BLaER1 treated with 17β-estradiol and CSF1 and Interleukin-3, amounts not matched to agents 10 nM and 100 nM (cell line): ENCODE measurements at regions not wholly inside any gene's neighbourhood (a gene's known extent, or its start where the extent isn't known, plus 50 kb on each side); places are given as distances from the start of the nearest gene placed in this dataset.

Experiments used
- H3K27ac ChIP-seq, 11 experiments: shearing (Covaris generic); formaldehyde crosslinking; 2 replicates each; pipeline ENCODE4 v1.8.1; 2022
- H3K27me3 ChIP-seq, 11 experiments: shearing (Covaris generic); formaldehyde crosslinking; 2 replicates each; pipeline ENCODE4 v1.8.1; 2022
- H3K36me3 ChIP-seq, 11 experiments: shearing (Covaris generic); formaldehyde crosslinking; 2 replicates each; pipeline ENCODE4 v1.8.1; 2022
- H3K4me1 ChIP-seq, 10 experiments: shearing (Covaris generic); formaldehyde crosslinking; 2 replicates each; pipeline ENCODE4 v1.8.1; 2022
- H3K4me2 ChIP-seq, 11 experiments: shearing (Covaris generic); formaldehyde crosslinking; 2 replicates each; pipeline ENCODE4 v1.8.1; 2022
- H3K4me3 ChIP-seq, 10 experiments: shearing (Covaris generic); formaldehyde crosslinking; 2 replicates each; pipeline ENCODE4 v1.8.1; 2022
- H3K9ac ChIP-seq, 11 experiments: shearing (Covaris generic); formaldehyde crosslinking; 2 replicates each; pipeline ENCODE4 v1.8.1; 2022
- H3K9me3 ChIP-seq, 11 experiments: shearing (Covaris generic); formaldehyde crosslinking; replicated peaks in 1 of 11; 2 replicates each; pipeline ENCODE4 v1.8.1; 2022
- H4K20me1 ChIP-seq, 11 experiments: shearing (Covaris generic); formaldehyde crosslinking; 2 replicates each; pipeline ENCODE4 v1.8.1; 2022
- Cebpa-rat ChIP-seq, 11 experiments: shearing (Covaris generic); IDR thresholded peaks; 2 replicates each; pipeline ENCODE4 v1.8.1; 2022

DNA sequence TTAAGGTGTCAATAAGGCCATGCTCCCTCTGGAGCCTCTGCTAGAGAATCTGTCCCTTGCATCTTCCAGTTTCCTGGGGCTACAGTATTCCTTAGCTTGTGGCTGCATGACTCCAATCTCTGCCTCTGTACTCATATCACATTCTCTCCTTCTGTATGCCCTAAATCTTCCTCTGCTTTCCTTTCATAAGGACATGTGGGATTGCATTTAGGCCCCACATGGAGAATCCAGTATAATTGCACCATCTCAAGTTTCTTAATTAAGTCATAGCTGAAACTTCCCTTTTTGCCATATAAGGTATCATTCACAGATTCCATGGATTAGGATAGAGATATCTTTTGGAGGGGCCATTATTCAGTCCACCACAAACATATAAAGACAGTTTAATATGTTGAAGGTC is 409.8 kb upstream of the TMCO5A start:
- Histone ChIP-seq H3K4me2 (no peak overlapping the region), H3K9ac (no peak overlapping the region), H4K20me1 (no peaks in the 10 kb centered on the region), H3K27me3 (no peaks in the 10 kb centered on the region), H3K4me1 (peaks cover 3 to 17% (median 10%) of the 10 kb centered on the region in 10 experiments; a peak in 13 of 20 replicates), H3K27ac (no peak overlapping the region), H3K9me3 (peaks cover 0 to 16% (median 0%) of the 10 kb centered on the region in 11 experiments; a peak in 4 of 22 replicates), H3K36me3 (no peaks in the 10 kb centered on the region), H3K4me3 (no peak overlapping the region)
- no peak for TF ChIP-seq Cebpa-rat (IDR thresholded peaks at IDR 0.05)

DNA sequence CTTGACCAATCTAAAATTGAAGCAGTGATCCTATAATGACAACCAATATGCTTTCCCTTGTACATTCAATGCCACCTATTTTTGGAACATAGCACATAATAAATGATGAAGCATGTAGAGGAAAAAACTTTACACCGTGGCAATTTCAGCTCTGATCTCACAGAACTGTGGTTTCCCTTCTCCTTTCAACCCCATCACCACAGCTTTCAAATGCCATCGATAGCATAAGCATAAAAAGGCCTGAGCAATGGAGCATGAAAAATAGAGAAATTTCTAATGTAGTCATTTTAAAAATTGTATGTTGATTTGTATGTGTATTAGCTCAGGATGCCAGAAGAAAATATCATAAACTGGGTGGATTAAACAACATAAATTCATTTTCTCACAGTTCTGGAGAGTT is 406.0 kb upstream of the TMCO5A start:
- no peak overlapping the region for H3K27ac ChIP-seq
- no peaks in the 10 kb centered on the region for H3K36me3 ChIP-seq
- no peak overlapping the region for H3K9ac ChIP-seq
- peaks cover 3 to 17% (median 10%) of the 10 kb centered on the region in 10 experiments; a peak in 13 of 20 replicates for H3K4me1 ChIP-seq
- TF ChIP-seq Cebpa-rat (IDR thresholded peaks at IDR 0.05) = no peak
- H4K20me1 ChIP-seq = no peaks in the 10 kb centered on the region
- H3K27me3 ChIP-seq = no peaks in the 10 kb centered on the region
- H3K9me3 ChIP-seq = peaks cover 0 to under 1% (median 0%) of the 10 kb centered on the region in 11 experiments; a peak in 1 of 22 replicates
- H3K4me2 ChIP-seq = peak overlapping the region in 8 of 11 experiments; percentile 17 to 59 (median 42); a peak in 14 of 22 replicates
- no peak overlapping the region for H3K4me3 ChIP-seq

DNA sequence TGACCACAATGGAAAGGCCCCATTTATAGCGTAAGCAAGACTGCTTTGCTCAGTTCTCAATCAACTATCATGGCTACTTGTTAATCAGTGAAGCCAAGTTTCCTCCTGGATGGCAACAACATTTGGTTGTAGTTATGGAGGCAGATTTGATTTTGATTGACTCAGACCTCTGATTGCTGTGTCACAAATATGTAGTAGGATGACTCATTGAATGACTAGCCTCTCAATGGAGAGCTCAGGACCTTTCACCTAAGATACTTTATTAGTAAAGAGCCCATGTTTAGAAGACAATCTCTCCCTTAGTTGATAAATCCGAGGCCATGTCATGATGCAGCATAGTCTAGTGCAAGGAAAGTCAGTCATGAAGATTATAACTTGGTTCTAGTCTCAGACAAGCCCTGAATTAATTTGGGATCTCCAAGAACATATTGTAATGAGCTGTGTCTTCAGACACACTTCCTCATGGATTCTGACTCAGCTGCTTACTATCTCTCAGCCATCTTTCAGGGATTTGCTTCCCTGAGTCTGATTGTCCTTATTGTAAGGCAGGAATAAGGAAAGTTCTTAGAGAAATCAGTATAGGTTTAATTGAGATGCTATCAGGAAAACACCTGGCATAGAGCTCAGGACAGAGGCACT is 397.4 kb upstream of the TMCO5A start:
- H3K9ac ChIP-seq = no peak overlapping the region

DNA sequence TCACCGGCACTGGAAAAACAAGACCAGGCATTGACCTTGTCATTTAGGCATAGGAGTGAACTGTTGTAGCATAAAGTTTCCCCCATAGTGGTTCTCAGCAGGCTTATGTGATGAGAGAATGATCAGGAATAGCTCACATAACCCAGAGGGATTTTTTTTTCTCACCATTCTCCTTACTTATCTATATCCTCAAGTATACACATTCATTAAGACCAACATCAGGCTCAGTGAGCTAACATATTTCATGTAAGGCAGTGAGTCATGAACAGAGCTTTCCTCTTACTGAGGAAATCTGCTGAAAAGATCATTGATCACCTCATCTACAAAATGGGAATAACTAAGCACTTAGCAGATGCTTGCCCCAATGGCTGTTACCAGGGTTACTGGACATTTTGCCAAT is 396.6 kb upstream of the TMCO5A start:
- Histone ChIP-seq H3K36me3 (no peaks in the 10 kb centered on the region), H3K4me3 (no peak overlapping the region), H3K4me2 (no peak overlapping the region), H3K27ac (no peak overlapping the region), H3K9ac (no peak overlapping the region), H4K20me1 (no peaks in the 10 kb centered on the region), H3K27me3 (no peaks in the 10 kb centered on the region), H3K4me1 (no peaks in the 10 kb centered on the region), H3K9me3 (no peaks in the 10 kb centered on the region)
- no peak for TF ChIP-seq Cebpa-rat (IDR thresholded peaks at IDR 0.05)

More for the DNA sequence above, 397.4 kb upstream of the TMCO5A start:
- Histone ChIP-seq H3K4me1 (no peaks in the 10 kb centered on the region), H3K9me3 (no peaks in the 10 kb centered on the region), H3K4me3 (no peak overlapping the region), H3K27ac (no peak overlapping the region), H3K36me3 (no peaks in the 10 kb centered on the region), H3K27me3 (no peaks in the 10 kb centered on the region), H4K20me1 (no peaks in the 10 kb centered on the region), H3K4me2 (no peak overlapping the region)
- no peak for TF ChIP-seq Cebpa-rat (IDR thresholded peaks at IDR 0.05)

DNA sequence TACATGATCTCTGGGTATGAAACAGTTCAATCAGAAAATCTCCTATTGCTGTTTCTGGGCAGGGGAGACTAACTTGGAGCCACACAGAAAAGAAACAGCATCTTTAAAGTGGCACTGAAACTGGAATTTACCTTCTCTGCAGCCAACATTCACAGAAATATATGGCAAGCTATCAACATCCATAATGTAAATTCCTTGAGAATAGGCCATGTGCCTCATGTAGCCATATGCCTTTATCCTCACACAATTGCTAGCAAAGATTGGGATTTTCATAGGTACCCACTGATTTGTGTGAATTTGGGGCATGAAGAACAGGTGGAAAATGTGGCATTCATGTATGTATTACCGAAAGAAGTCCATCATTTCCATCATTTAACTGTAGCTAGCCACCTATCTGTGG is 386.3 kb upstream of the TMCO5A start:
- Histone ChIP-seq H3K36me3 (no peaks in the 10 kb centered on the region), H3K9me3 (peaks cover 7 to 12% (median 11%) of the 10 kb centered on the region in 11 experiments; a peak in 12 of 22 replicates), H3K4me2 (no peak overlapping the region), H3K27me3 (no peaks in the 10 kb centered on the region), H3K9ac (no peak overlapping the region), H3K4me1 (no peaks in the 10 kb centered on the region), H3K27ac (no peak overlapping the region), H4K20me1 (no peaks in the 10 kb centered on the region), H3K4me3 (no peak overlapping the region)
- no peak for TF ChIP-seq Cebpa-rat (IDR thresholded peaks at IDR 0.05)

DNA sequence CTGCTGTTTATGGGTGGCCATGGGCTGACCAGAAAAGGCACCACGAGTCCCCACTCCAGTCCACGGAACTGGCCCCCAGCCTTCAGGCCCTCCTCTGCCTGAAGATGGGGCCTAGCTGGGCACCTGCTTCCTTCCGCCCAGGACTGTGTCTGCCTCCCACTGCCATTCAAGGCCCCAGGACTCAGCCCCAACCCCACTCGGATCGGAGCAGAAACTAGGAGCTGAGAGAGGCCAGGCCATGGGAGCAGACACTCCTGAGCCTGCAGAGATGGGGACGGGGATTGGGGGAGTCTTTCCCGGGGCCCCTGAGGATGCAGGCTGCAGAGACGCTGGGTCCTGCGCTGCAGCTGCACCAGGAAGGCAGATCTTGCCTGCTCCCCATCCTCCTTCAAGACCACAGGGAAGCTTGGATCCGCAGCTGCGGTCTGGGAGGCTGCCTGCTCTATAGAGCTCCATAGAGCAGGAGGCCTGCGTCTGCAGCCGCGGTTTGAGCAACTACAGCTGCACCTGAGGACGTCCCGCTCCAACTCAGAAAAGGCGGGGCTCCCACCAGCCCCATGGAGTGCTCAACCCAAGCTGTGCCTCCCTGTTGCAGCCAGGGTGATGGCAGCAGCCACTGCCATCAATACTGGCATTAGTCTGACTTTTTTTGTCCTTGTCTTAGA is 383.9 kb upstream of the TMCO5A start:
- Histone ChIP-seq H3K9ac (no peak overlapping the region), H3K27me3 (no peaks in the 10 kb centered on the region), H3K27ac (no peak overlapping the region), H3K4me3 (no peak overlapping the region), H3K36me3 (no peaks in the 10 kb centered on the region), H4K20me1 (no peaks in the 10 kb centered on the region), H3K9me3 (peaks cover 7 to 12% (median 11%) of the 10 kb centered on the region in 11 experiments; a peak in 12 of 22 replicates), H3K4me2 (no peak overlapping the region), H3K4me1 (no peaks in the 10 kb centered on the region)
- no peak for TF ChIP-seq Cebpa-rat (IDR thresholded peaks at IDR 0.05)

DNA sequence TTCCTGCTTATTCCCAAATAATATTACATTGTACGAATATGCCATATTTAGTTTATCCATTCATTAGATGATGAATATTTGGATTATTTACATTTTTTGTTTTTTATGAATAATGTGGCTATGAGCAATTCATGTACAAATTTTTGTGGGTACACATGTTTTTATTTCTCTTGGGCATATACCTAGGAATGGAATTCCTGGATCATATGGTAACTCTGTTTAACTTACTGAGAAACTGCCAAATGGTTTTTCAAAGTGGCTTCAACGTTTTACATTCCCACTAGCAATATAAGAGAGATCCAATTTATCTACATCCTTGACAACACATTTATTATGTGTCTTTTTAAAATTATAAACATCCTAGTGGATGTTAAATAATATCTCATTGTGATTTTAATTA is 362.0 kb upstream of the TMCO5A start:
- Histone ChIP-seq H3K4me2 (no peak overlapping the region), H3K27ac (no peak overlapping the region), H3K9ac (no peak overlapping the region), H4K20me1 (no peaks in the 10 kb centered on the region), H3K36me3 (no peaks in the 10 kb centered on the region), H3K27me3 (no peaks in the 10 kb centered on the region), H3K4me1 (no peaks in the 10 kb centered on the region), H3K4me3 (no peak overlapping the region), H3K9me3 (no peaks in the 10 kb centered on the region)
- no peak for TF ChIP-seq Cebpa-rat (IDR thresholded peaks at IDR 0.05)

DNA sequence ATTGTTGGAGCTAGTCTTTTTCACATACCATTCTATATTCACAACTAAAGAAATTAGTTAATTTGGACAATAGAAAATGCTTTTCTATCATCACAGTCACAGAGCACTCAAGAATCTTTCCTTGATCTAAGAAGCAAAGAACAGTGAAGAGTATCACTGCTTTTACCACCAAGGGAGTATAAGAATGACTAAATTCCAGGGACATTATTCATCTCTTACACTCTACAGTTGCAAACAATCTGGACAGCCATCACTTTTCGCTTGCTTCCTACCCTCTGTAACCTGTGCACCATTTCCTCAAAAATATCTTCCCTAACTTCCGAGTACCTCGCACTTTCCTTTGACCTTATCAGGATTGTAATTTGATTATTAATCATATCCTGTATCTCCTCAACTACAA is 359.5 kb upstream of the TMCO5A start:
- H3K27ac ChIP-seq = no peak overlapping the region
- no peaks in the 10 kb centered on the region for H3K4me1 ChIP-seq
- no peak overlapping the region for H3K4me2 ChIP-seq
- no peaks in the 10 kb centered on the region for H3K27me3 ChIP-seq
- no peaks in the 10 kb centered on the region for H3K9me3 ChIP-seq
- no peak overlapping the region for H3K4me3 ChIP-seq
- no peaks in the 10 kb centered on the region for H3K36me3 ChIP-seq
- H4K20me1 ChIP-seq = no peaks in the 10 kb centered on the region
- TF ChIP-seq Cebpa-rat (IDR thresholded peaks at IDR 0.05) = no peak
- H3K9ac ChIP-seq = no peak overlapping the region

DNA sequence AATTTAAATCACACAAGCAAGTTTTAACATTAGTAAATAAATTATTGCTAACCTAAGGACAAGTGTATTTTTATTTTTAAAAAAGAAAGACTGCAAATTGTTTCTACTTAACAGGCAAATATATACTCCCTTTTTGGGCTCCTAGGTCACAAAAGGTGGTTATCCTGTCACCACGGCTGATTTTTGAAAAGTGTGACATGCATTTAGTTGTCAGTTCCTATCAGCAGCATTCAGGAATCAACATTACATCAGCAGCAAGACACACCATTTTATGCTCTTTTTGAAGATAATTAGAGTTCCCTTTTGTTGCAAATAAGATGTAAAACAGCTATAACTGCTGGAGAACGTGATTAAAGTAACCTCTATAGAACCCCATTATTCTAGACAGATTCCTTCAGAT is 357.5 kb upstream of the TMCO5A start:
- no peaks in the 10 kb centered on the region for H4K20me1 ChIP-seq
- H3K4me3 ChIP-seq = no peak overlapping the region
- H3K4me1 ChIP-seq = no peaks in the 10 kb centered on the region
- TF ChIP-seq Cebpa-rat (IDR thresholded peaks at IDR 0.05) = no peak
- no peaks in the 10 kb centered on the region for H3K27me3 ChIP-seq
- H3K36me3 ChIP-seq = no peaks in the 10 kb centered on the region; a peak in 2 of 22 replicates
- H3K9ac ChIP-seq = no peak overlapping the region
- H3K27ac ChIP-seq = no peak overlapping the region
- peaks cover 4 to 10% (median 8%) of the 10 kb centered on the region in 11 experiments for H3K9me3 ChIP-seq
- H3K4me2 ChIP-seq = no peak overlapping the region
